ENCODE measurements at regions not wholly inside any gene's neighbourhood (a gene's known extent, or its start where the extent isn't known, plus 50 kb on each side); places are given as distances from the start of the nearest gene placed in this dataset.

GRCh38 chr16:17988839-17989238 is 347.7 kb downstream of the NPIPA8 start:
- TF ChIP-seq CTCF (IDR thresholded peaks at IDR 0.05): no peak
- no peak for TF ChIP-seq POLR2A (IDR thresholded peaks at IDR 0.05)
